ENCODE measurements at regions not wholly inside any gene's neighbourhood (a gene's known extent, or its start where the extent isn't known, plus 50 kb on each side); places are given as distances from the start of the nearest gene placed in this dataset.

GRCh38 chr22:48876951-48877350 lies 950.7 kb downstream of the BRD1 start:
- POLR2A ChIA-PET (ENCODE audit: unreplicated experiment): no interaction called here
- Histone ChIP-seq H4K91ac (ENCODE audit: insufficient read depth, low read depth, low read length) (no peak overlapping the region), H3K27me3 (ENCODE audit: control insufficient read depth, insufficient read depth, low read length) (no peaks in the 10 kb centered on the region), H2BK120ac (ENCODE audit: low read depth, low read length) (no peak overlapping the region), H3K56ac (ENCODE audit: extremely low read depth, insufficient read depth, low read length) (no peak overlapping the region), H3K14ac (replicated peaks; ENCODE audit: low read depth, low read length) (no peak overlapping the region), H4K8ac (ENCODE audit: low read depth in 2 of 2, low read length in 2 of 2) (no peak overlapping the region), H3K79me1 (ENCODE audit: low read depth in 1 of 2, low read length in 2 of 2) (no peaks in the 10 kb centered on the region), H2BK20ac (ENCODE audit: low read depth, low read length) (no peak overlapping the region), H4K20me1 (ENCODE audit: insufficient read depth, low read length) (no peaks in the 10 kb centered on the region), H3K4me2 (ENCODE audit: low read depth, low read length) (no peak overlapping the region), H2AK9ac (replicated peaks; ENCODE audit: low read depth, low read length, poor library complexity) (no peak overlapping the region), H2AFZ (replicated peaks; ENCODE audit: low read length, poor library complexity) (no peak overlapping the region), H3K18ac (ENCODE audit: low read depth, low read length) (no peak overlapping the region), H3K4me3 (ENCODE audit: insufficient read depth, low read depth, low read length) (no peak overlapping the region), H2BK5ac (ENCODE audit: low read depth, low read length, poor library complexity, severe bottlenecking) (no peak overlapping the region), H3K9me1 (ENCODE audit: insufficient read depth, low read length) (no peaks in the 10 kb centered on the region), H3K4me1 (ENCODE audit: control insufficient read depth, insufficient read depth, low read length) (no peaks in the 10 kb centered on the region), H2AK5ac (ENCODE audit: low read depth, low read length) (no peak overlapping the region), H3K4ac (ENCODE audit: low read depth, low read length) (no peak overlapping the region), H3K9me3 (ENCODE audit: control insufficient read depth, insufficient read depth, low read length) (peaks cover 19% of the 10 kb centered on the region), H3K23ac (ENCODE audit: low read depth, low read length) (no peak overlapping the region), H2BK15ac (ENCODE audit: low read depth, low read length) (no peak overlapping the region), H3K9ac (ENCODE audit: low read depth, low read length) (no peak overlapping the region), H3K36me3 (ENCODE audit: control insufficient read depth, insufficient read depth, low read length) (no peaks in the 10 kb centered on the region), H4K5ac (ENCODE audit: low read depth, low read length) (no peak overlapping the region), H3K27ac (ENCODE audit: insufficient read depth, low read length) (no peak overlapping the region)
- ATAC-seq (ENCODE audit: low read depth): no peak
- no peak for TF ChIP-seq CEBPB (IDR thresholded peaks at IDR 0.05; ENCODE audit: low read depth, low read length)
- no peak for TF ChIP-seq FOS (IDR thresholded peaks at IDR 0.05; ENCODE audit: low read depth, low read length)
- no peak for TF ChIP-seq NFE2L2 (IDR thresholded peaks at IDR 0.05; ENCODE audit: low read depth, low read length)
- TF ChIP-seq USF2 (IDR thresholded peaks at IDR 0.05; ENCODE audit: low read depth, low read length): no peak
- no peak for TF ChIP-seq RFX5 (IDR thresholded peaks at IDR 0.05; ENCODE audit: low read depth, low read length)
- TF ChIP-seq CTCF (conservative IDR thresholded peaks at IDR 0.05; ENCODE audit: low read depth, low read length): no peak
- no peak for TF ChIP-seq ELK1 (IDR thresholded peaks at IDR 0.05; ENCODE audit: borderline replicate concordance, low read depth, low read length)
- no peak for TF ChIP-seq MAFK (IDR thresholded peaks at IDR 0.05; ENCODE audit: low read depth, low read length)
- BruUV-seq (replicated peaks): no TSS peak
- dilution Hi-C loops (cut with HindIII; ENCODE audit: low sequenced_read_pairs, unreplicated experiment): no loop called here
- WGBS, 2 experiments (ENCODE audit: extremely low coverage in 2 of 2, insufficient read length in 1 of 2): no CpG with 5 or more reads among the region's 4 CpGs
- no peak for DNase-seq
- intact Hi-C loops (cut with micrococcal nuclease): no loop called here
- in situ Hi-C loops (cut with MboI; ENCODE audit: low sequenced_read_pairs): no loop called here
- CTCF ChIA-PET: no interaction called here

Data from IMR-90 (cell line).